HUES6 (cell line): ENCODE measurements at regions not wholly inside any gene's neighbourhood (a gene's known extent, or its start where the extent isn't known, plus 50 kb on each side); places are given as distances from the start of the nearest gene placed in this dataset.

ENCODE experiments used
- H3K27ac ChIP-seq: 2 replicates; pipeline ENCODE4 v1.7.0; 2013; ENCODE audit warnings: low read depth, mild to moderate bottlenecking, low read length, inconsistent platforms
- H3K27me3 ChIP-seq: 2 replicates; pipeline ENCODE4 v1.6.1; 2013; ENCODE audit warnings: low read length; ENCODE audit not compliant: control insufficient read depth, insufficient read depth
- H3K36me3 ChIP-seq: 2 replicates; pipeline ENCODE4 v1.6.1; 2013; ENCODE audit warnings: low read length; ENCODE audit not compliant: control insufficient read depth, insufficient read depth
- H3K4me1 ChIP-seq: 2 replicates; pipeline ENCODE4 v1.6.1; 2013; ENCODE audit warnings: low read length; ENCODE audit not compliant: control insufficient read depth, insufficient read depth
- H3K4me3 ChIP-seq: 2 replicates; pipeline ENCODE4 v1.5.1; 2013; ENCODE audit warnings: low read depth, low read length
- H3K9ac ChIP-seq: one replicate; pipeline ENCODE4 v1.6.1; 2013; ENCODE audit warnings: mild to moderate bottlenecking, low read length
- H3K9me3 ChIP-seq: 2 replicates; pipeline ENCODE4 v1.6.1; 2013; ENCODE audit warnings: low read depth, low read length; ENCODE audit not compliant: control insufficient read depth, insufficient read depth

- Histone ChIP-seq H3K36me3 (no peaks in the 10 kb centered on the region), H3K27ac (no peak overlapping the region), H3K9me3 (no peaks in the 10 kb centered on the region), H3K9ac (no peak overlapping the region), H3K4me1 (no peaks in the 10 kb centered on the region), H3K4me3 (no peak overlapping the region), H3K27me3 (no peaks in the 10 kb centered on the region)
These were observed 63.2 kb upstream of the GUCY1A1 start for GRCh38 chr4:155603360-155603891.

DNA sequence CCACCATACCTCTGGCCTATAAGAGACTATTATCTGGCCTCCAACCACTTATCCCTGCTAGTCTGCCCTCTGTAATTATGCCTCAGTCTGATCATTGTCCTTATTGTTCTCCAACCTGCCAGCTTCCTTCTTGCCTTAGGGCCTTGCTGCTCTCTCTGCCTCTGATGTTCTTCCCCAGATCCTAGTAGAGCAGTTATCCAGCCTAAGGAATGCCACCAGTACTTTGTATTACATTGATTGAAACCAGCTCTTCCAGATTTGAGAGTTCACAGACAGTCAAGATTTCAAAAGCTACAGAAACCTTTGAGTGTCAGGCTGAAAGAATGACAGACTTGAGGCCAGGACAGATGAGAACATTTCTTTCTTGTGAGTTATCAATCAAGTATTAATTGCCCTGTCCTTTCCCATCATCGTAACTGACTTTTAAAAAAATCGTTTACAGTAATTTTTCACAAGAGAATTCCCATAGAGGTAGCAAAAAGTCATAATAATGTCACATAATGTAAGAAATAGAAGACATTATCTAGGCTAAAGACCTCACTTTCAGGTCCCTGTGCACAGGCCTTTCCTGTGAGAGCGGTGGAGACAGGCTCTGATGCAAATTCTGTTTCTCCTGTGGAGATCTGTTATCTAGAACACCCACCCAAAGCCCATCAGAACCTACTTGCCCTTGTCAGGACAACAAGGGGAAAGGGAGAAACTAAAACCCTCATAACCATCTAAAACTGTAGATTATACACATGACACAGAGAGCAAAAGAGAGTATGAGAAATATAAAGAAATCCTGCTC is 64.1 kb upstream of the GUCY1A1 start:
- Histone ChIP-seq H3K4me3 (no peak overlapping the region), H3K27ac (no peak overlapping the region), H3K27me3 (no peaks in the 10 kb centered on the region), H3K9me3 (no peaks in the 10 kb centered on the region), H3K9ac (no peak overlapping the region), H3K36me3 (no peaks in the 10 kb centered on the region), H3K4me1 (no peaks in the 10 kb centered on the region)

DNA sequence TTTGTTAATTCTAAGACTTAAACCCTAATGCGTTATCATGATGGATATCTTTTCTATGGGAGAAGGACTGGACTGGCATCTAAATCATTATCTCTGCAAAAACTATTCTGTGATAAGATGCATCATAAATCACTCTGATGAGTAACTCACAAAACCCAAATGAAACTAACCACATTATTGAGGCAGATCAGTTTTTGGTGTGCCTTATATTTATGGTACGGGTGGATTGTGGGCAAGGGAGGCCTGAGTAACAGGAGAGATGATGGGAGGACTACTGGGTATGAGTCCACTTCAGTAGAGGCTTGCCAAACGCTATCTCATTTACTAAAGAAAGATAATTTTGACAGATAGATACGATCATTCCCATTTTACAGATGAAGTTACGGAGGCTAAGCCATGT is 66.4 kb upstream of the GUCY1A1 start:
- H3K9me3 ChIP-seq = no peaks in the 10 kb centered on the region

DNA sequence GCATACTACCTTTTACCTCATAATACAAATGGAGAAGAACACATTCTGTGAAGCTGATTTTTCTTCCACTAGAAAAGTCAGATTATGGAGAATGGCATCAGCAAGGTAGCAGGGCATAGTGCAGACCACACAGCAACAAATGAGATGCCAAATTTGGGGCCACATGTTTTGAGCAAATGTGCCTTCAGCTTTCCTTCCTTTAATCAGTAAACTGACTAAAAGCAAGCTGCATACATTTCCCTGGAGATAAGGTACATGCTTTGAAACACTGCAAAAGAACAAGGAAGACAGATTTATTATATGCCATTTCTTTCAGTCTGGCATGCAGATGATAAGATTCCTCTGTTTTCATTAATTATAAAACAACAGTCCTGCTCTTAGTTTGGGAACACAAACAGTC is 67.1 kb upstream of the GUCY1A1 start:
- Histone ChIP-seq H3K4me1 (no peaks in the 10 kb centered on the region), H3K36me3 (no peaks in the 10 kb centered on the region), H3K9ac (no peak overlapping the region), H3K9me3 (no peaks in the 10 kb centered on the region), H3K4me3 (no peak overlapping the region), H3K27ac (no peak overlapping the region), H3K27me3 (peaks cover under 1% of the 10 kb centered on the region; the same call in 1 of the 2 replicates)

More for the DNA sequence above, 66.4 kb upstream of the GUCY1A1 start:
- no peak overlapping the region for H3K27ac ChIP-seq
- no peaks in the 10 kb centered on the region for H3K36me3 ChIP-seq
- H3K4me1 ChIP-seq = no peaks in the 10 kb centered on the region
- no peaks in the 10 kb centered on the region for H3K27me3 ChIP-seq
- H3K9ac ChIP-seq = no peak overlapping the region
- H3K4me3 ChIP-seq = no peak overlapping the region

- no peaks in the 10 kb centered on the region for H3K36me3 ChIP-seq
- H3K4me3 ChIP-seq = no peak overlapping the region
- no peak overlapping the region for H3K9ac ChIP-seq
- H3K27ac ChIP-seq = no peak overlapping the region
- H3K9me3 ChIP-seq = no peaks in the 10 kb centered on the region
- peaks cover under 1% of the 10 kb centered on the region; the same call in 1 of the 2 replicates for H3K4me1 ChIP-seq
- peaks cover 3% of the 10 kb centered on the region; the same call in 1 of the 2 replicates for H3K27me3 ChIP-seq
These were observed 67.6 kb upstream of the GUCY1A1 start for GRCh38 chr4:155599085-155599484.

- Histone ChIP-seq H3K27me3 (peaks cover 3% of the 10 kb centered on the region; the same call in 1 of the 2 replicates), H3K9me3 (no peaks in the 10 kb centered on the region), H3K36me3 (no peaks in the 10 kb centered on the region), H3K9ac (no peak overlapping the region), H3K4me1 (peaks cover 7% of the 10 kb centered on the region; the same call in 1 of the 2 replicates), H3K4me3 (no peak overlapping the region), H3K27ac (no peak overlapping the region)
These were observed 68.7 kb upstream of the GUCY1A1 start for GRCh38 chr4:155597933-155598451.

GRCh38 chr4:155597281-155597680 is 69.4 kb upstream of the GUCY1A1 start:
- Histone ChIP-seq H3K9ac (no peak overlapping the region), H3K27ac (no peak overlapping the region), H3K36me3 (no peaks in the 10 kb centered on the region), H3K4me1 (peaks cover 7% of the 10 kb centered on the region; the same call in 1 of the 2 replicates), H3K9me3 (no peaks in the 10 kb centered on the region), H3K4me3 (no peak overlapping the region), H3K27me3 (peaks cover 3% of the 10 kb centered on the region; the same call in 1 of the 2 replicates)

DNA sequence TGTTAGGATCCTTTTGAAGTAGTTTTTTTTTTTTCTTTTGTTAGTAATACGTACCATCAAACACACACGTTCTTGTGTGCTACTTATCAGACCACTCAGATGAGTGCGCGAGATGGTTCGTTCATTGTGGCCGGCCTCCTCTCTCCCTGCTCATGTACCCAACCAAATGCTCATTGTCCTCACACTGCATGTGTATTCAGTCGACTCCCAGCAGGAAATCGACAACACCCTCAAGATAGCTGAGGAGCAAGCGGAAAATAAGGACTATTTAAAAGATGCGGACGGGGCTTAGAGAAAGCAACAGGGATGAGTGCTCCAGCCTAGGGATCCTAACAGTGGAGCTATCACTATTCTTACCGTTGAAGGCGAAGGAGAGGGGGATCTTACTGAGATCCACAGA is 72.9 kb upstream of the GUCY1A1 start:
- peaks cover 7% of the 10 kb centered on the region; the same call in 1 of the 2 replicates for H3K4me1 ChIP-seq
- H3K4me3 ChIP-seq = no peak overlapping the region
- H3K27ac ChIP-seq = no peak overlapping the region
- no peak overlapping the region for H3K9ac ChIP-seq
- no peaks in the 10 kb centered on the region for H3K9me3 ChIP-seq
- peaks cover 3% of the 10 kb centered on the region; the same call in 1 of the 2 replicates for H3K27me3 ChIP-seq
- H3K36me3 ChIP-seq = no peaks in the 10 kb centered on the region

- Histone ChIP-seq H3K9me3 (no peaks in the 10 kb centered on the region), H3K36me3 (no peaks in the 10 kb centered on the region), H3K27me3 (peaks cover 3% of the 10 kb centered on the region; the same call in 1 of the 2 replicates), H3K27ac (no peak overlapping the region), H3K4me3 (no peak overlapping the region), H3K4me1 (peaks cover 7% of the 10 kb centered on the region; the same call in 1 of the 2 replicates), H3K9ac (no peak overlapping the region)
These were observed 73.7 kb upstream of the GUCY1A1 start for GRCh38 chr4:155592938-155593297.

GRCh38 chr4:155592179-155592937 is 74.3 kb upstream of the GUCY1A1 start:
- no peaks in the 10 kb centered on the region for H3K36me3 ChIP-seq
- no peaks in the 10 kb centered on the region for H3K9me3 ChIP-seq
- peaks cover 3% of the 10 kb centered on the region; the same call in 1 of the 2 replicates for H3K27me3 ChIP-seq
- H3K4me1 ChIP-seq = peaks cover 7% of the 10 kb centered on the region; the same call in 1 of the 2 replicates
- H3K9ac ChIP-seq = no peak overlapping the region
- H3K4me3 ChIP-seq = no peak overlapping the region
- H3K27ac ChIP-seq = no peak overlapping the region
